ENCODE measurements at regions not wholly inside any gene's neighbourhood (a gene's known extent, or its start where the extent isn't known, plus 50 kb on each side); places are given as distances from the start of the nearest gene placed in this dataset.
A peak's percentile ranks its signal among the peaks of the same experiment; 100 is the strongest.

DNA sequence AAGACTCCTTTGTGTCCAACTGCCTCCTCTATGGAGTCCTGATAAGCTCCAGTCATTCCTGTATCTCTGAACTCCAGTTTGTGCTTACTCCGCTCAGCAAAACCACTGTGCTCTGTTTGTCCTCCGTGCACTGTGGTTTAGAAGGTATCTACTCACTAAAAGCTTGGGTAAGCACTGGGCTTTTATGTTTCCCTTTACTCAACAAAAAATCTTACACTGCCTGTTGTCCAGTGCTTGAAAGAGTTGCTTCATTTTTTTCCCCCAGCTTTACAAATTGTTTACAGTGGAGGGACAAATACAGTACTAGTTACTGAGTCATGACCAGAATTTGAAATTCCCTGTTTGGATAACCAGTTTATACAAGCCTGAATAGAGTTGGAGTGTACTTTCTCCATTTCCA lies 545.3 kb upstream of the FAT1 start:
- Mint-ChIP-seq H3K4me1 (no peaks in the 10 kb centered on the region), H3K9me3 (peaks cover 3% of the 10 kb centered on the region), H3K27me3 (no peaks in the 10 kb centered on the region), H3K27ac (no peak overlapping the region), H3K36me3 (no peaks in the 10 kb centered on the region), H3K4me3 (no peak overlapping the region)
- no peak for ATAC-seq

DNA sequence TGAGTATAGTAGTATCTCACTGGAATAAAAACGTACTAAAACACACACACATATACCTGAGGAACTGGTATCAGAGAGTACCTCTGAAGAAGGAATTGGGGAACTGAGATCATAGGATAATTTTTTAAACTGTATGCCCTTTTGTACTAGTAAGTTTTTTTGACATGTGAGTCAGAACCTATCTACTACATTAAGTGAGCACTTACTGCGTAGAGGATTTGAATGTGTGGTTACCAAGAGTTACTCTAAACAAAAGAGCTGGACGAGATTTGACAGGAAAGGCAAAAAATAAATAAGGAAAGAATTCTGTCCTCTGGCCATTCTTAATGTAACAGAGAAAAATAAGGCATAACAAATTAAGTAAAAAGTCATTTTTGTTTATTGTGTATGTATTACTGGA lies 546.5 kb upstream of the FAT1 start:
- Mint-ChIP-seq H3K9me3 (peaks cover 3% of the 10 kb centered on the region), H3K4me1 (no peaks in the 10 kb centered on the region), H3K27me3 (no peaks in the 10 kb centered on the region), H3K27ac (no peak overlapping the region), H3K36me3 (no peaks in the 10 kb centered on the region), H3K4me3 (no peak overlapping the region)
- ATAC-seq = no peak

DNA sequence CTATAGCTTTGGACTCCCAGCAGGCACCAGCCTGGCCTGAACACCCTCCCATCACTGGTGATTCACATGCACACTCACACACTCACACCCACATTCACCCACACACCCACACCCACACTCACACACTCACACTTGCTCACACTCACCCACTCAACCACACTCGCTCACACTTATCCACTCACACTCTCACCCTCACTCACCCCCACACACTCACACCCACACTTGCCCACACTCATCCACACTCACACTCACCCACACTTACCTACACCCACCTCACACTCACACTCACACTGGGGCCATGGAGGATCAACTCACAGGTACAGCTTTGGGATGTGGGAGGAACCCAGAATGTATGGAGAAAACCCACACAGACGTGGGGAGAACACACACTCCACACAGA lies 548.2 kb upstream of the FAT1 start:
- Mint-ChIP-seq H3K36me3 (no peaks in the 10 kb centered on the region), H3K9me3 (no peaks in the 10 kb centered on the region), H3K4me3 (no peak overlapping the region), H3K27me3 (no peaks in the 10 kb centered on the region), H3K4me1 (no peaks in the 10 kb centered on the region), H3K27ac (no peak overlapping the region)
- ATAC-seq = no peak

DNA sequence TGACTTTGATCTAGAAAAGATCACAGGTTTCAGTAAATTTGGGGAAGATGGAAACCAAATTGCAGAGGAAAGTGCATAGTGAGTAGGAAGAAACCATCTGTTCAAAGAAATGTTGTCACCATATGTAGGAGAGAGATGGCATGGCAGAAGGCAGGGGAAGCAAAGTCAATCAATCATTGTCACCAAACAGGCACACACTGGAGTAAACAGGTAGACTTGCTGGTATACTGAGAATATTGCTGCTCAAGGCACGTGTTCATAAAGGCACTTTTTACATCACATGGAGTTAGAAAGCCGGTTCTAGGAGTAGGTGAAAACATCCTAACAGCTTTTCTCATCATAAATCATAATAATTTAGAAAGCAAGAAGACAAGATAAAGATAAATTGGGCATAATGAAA lies 550.5 kb upstream of the FAT1 start:
- Mint-ChIP-seq H3K4me1 (no peaks in the 10 kb centered on the region), H3K9me3 (peaks cover 3% of the 10 kb centered on the region), H3K4me3 (no peak overlapping the region), H3K27me3 (no peaks in the 10 kb centered on the region), H3K36me3 (no peaks in the 10 kb centered on the region), H3K27ac (no peak overlapping the region)
- ATAC-seq = no peak

DNA sequence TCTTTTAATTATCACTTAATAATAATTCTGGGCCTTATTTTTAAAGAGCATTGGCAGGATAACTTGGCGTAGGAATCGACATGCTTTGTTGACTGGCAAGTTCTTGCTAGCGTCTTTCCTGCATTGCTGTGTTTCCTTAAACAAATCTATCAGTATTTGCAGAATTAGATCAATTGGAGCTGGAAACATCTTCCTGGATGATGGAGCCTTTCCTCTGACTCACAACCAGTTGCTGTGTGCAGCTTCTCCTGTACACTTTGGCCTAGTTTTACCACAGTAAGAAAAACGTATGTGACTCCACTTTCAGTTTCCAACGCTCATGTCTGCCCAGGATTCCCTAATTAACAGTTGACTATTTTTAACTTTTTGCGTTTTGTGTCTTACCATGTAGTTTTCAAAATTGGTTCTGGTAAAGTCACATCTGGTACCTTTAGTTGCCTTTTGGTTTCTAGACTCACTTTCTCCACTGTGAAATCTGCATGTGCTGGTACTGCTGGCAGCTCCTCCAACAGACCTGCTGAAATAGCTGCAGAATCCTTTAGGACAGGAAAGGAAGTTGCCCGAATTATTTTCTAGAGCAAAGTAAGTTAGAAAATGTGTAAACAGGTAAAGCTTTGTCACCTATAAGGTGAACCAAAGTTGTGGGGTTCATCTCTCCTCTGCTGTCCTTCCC lies 553.2 kb upstream of the FAT1 start:
- no peaks in the 10 kb centered on the region for H3K36me3 Mint-ChIP-seq
- H3K27ac Mint-ChIP-seq = no peak overlapping the region
- H3K9me3 Mint-ChIP-seq = peaks cover 5% of the 10 kb centered on the region
- no peak for ATAC-seq
- no peaks in the 10 kb centered on the region for H3K27me3 Mint-ChIP-seq
- H3K4me1 Mint-ChIP-seq = no peaks in the 10 kb centered on the region
- H3K4me3 Mint-ChIP-seq = no peak overlapping the region

DNA sequence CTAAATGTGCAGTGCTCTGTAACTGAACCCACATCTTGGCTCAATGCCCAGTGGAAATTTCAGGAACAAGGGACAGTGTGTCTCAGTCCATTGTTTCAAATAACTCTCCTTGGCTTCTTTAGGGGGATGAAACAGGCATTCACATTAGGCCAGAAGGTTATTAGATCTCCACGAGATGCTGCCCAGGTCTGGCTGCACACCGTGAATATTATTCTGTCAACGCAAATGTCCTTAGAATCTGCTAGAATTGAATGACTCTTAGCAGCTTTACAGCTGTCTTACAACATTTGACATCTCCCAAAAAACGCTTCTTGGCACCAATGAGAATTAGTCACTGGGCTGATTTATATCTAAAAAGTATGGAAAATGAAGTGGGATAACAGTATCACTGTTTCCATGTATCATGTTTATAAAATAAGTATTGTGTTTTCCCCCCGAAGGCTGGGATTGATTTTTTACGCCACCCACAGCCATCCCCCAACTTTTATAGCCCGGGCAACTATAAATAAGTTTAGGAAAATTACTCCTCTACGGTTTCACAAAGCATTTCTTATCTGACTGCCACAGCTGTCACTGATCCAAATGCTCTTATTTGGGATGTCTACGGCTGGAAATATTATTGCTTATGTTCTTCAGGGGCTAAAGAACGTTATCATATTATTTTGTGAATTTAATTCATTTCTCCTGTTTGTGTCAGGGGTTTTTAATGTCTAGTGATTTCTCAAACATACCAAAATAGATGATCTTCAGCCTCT lies 559.7 kb upstream of the FAT1 start:
- Mint-ChIP-seq H3K9me3 (peaks cover 4% of the 10 kb centered on the region), H3K36me3 (no peaks in the 10 kb centered on the region), H3K27me3 (no peaks in the 10 kb centered on the region), H3K4me3 (no peak overlapping the region), H3K27ac (no peak overlapping the region), H3K4me1 (no peaks in the 10 kb centered on the region)
- ATAC-seq = no peak

DNA sequence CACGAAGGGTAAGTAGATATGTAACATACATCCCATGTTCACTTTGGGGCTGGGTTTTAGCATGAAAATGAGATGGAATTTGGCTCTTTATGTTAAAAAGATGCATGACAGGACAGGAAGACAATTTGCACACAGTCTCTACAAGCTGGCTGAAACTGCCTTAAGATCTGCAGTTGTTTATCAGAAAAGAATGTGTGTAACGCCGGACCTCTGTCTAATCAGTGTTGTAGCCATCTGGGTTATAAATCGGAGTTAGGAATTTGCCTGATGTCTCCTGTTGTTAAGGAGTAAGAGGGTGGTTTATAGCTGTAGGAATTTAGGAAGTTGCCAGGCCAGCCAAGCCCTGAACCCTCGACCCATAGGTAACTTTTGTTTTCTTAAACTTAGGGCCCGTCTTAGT lies 562.9 kb upstream of the FAT1 start:
- Mint-ChIP-seq H3K27ac (no peak overlapping the region), H3K4me3 (no peak overlapping the region), H3K4me1 (no peaks in the 10 kb centered on the region), H3K27me3 (no peaks in the 10 kb centered on the region), H3K36me3 (no peaks in the 10 kb centered on the region), H3K9me3 (peaks cover 8% of the 10 kb centered on the region)
- ATAC-seq = no peak

DNA sequence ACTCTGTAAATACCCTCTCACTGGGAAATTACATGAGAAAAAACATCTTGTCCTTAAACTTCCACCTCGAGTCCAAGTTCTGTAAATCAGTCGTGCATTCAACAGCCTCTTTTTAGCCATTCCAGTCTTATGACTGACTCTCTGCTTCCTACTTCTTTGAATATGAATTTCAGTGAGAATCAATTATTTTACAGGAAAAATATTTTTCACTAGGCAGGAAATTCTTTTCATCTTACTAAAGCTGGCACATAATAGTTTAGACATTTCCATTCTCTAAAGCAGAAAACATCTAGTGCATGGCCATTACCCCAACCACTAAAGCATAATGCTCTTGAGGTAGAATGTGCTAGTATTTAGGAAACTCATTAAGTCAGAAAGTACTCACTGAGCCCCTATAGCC lies 565.7 kb upstream of the FAT1 start:
- H3K36me3 Mint-ChIP-seq = no peaks in the 10 kb centered on the region
- H3K4me1 Mint-ChIP-seq = no peaks in the 10 kb centered on the region
- H3K9me3 Mint-ChIP-seq = peaks cover 6% of the 10 kb centered on the region
- no peaks in the 10 kb centered on the region for H3K27me3 Mint-ChIP-seq
- no peak overlapping the region for H3K27ac Mint-ChIP-seq
- H3K4me3 Mint-ChIP-seq = no peak overlapping the region
- ATAC-seq = no peak

DNA sequence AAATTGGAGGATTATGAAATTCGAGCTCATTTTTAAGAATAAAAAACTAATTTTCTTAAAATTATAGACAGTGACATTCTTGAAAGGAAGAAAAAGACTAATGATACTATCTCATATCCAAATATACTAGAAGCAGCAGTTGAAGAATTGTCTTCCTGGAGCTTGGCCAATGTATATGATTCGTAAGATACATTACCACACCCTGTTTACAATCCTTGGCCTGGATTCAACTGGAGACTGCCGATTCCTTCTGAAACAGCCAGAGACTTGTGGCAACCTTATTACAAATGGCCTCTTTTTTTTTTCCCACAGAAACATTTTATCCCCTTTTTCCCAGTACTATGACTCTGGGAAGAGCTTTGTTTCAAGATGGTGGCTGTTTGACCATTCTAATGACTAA lies 571.2 kb upstream of the FAT1 start:
- Mint-ChIP-seq H3K9me3 (peaks cover 24% of the 10 kb centered on the region), H3K27me3 (no peaks in the 10 kb centered on the region), H3K36me3 (no peaks in the 10 kb centered on the region), H3K4me1 (no peaks in the 10 kb centered on the region), H3K27ac (no peak overlapping the region), H3K4me3 (no peak overlapping the region)
- no peak for ATAC-seq

DNA sequence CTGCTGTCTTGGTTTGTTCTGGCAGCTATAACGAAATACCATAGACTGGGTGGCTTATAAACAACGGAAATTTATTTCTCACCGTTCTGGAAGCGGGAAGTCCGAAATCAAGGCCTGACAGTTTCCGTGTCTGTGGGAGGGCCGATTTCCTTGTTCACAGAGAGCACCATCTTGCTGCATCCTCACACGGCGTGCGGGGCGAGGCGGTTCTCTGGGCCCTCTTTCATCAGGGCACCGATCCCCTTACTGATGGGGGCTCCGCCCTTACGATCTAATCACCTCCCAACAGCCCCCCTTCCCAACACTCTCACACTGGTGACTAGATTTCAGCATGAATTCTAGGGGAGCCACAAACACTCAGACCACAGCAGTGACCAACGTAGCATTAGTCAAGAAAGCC lies 578.3 kb upstream of the FAT1 start:
- H3K9me3 Mint-ChIP-seq = peaks cover 19% of the 10 kb centered on the region
- no peak overlapping the region for H3K27ac Mint-ChIP-seq
- no peaks in the 10 kb centered on the region for H3K27me3 Mint-ChIP-seq
- no peaks in the 10 kb centered on the region for H3K36me3 Mint-ChIP-seq
- no peaks in the 10 kb centered on the region for H3K4me1 Mint-ChIP-seq
- peak; percentile 12 for ATAC-seq
- H3K4me3 Mint-ChIP-seq = no peak overlapping the region

DNA sequence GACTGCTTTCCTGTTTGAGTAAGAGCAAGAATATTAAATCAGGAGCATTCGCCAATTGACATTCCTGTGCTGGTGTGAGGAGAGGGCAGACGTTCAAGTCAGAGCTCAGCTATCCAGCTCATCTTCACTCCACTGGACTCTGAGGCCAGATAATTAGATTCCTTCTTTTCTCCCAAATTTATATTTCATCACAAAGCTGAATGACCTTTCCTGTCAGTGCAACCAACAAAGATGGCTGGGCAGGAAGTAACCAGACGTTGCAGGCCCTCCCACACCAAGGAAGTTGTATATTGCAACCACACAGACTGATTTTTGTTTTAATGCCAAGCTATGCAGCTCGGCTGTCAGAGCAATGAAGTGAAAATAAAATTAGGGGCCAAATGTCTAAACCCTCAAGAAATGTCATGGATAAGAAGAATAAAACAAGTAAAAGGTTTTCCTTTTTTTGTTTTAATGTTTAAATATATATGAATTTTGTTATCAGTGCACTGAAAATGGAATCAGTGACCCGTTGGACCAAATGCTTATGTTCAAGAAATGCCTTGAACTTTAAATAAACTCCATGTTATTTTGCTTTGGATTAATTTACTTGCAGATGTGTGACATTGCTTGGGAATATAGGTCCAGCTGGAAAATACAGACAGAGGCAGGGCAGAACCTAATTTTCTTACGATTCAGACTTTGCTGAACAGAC lies 578.9 kb upstream of the FAT1 start:
- Mint-ChIP-seq H3K36me3 (no peaks in the 10 kb centered on the region), H3K9me3 (peaks cover 13% of the 10 kb centered on the region), H3K4me3 (no peak overlapping the region), H3K4me1 (no peaks in the 10 kb centered on the region), H3K27ac (no peak overlapping the region), H3K27me3 (no peaks in the 10 kb centered on the region)
- ATAC-seq = no peak

DNA sequence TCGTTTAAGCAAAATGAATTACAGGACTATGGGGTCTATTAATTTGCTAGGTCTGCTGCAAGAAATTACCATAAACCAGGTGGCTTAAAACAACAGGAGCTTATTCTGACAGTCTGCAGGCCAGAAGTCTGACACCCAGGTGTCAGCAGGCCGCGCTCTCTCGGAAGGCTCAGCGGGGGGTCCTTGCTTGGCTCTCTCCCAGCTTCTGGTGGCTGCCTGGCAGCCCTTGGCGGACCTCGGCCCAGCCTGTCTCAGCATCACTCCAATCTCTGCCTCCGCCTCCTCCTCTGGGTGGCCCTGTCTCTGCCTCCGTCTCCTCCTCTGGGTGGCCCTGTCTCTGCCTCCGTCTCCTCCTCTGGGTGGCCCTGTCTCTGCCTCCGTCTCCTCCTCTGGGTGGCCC lies 580.5 kb upstream of the FAT1 start:
- H3K36me3 Mint-ChIP-seq = no peaks in the 10 kb centered on the region
- ATAC-seq = no peak
- H3K9me3 Mint-ChIP-seq = peaks cover 10% of the 10 kb centered on the region
- no peaks in the 10 kb centered on the region for H3K4me1 Mint-ChIP-seq
- H3K4me3 Mint-ChIP-seq = no peak overlapping the region
- H3K27me3 Mint-ChIP-seq = no peaks in the 10 kb centered on the region
- no peak overlapping the region for H3K27ac Mint-ChIP-seq

DNA sequence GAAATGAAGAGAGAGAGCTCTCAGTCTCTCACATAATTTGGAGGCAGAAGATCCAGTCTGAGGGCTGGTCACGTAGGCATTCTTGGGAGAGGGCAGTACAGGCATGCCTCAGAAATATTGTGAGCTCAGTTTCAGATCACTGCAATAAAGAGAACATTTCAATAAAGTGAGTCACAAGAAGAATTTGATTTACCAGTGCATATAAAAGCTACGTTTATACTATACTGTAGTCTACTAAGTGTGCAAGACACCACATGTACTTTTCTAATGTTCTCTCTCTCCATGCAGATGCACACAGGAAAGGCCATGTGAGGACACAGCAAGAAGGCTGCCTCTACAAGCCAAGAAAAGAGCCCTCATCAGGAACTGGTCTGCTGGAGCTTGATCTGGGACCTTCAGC lies 583.5 kb upstream of the FAT1 start:
- Mint-ChIP-seq H3K4me1 (no peaks in the 10 kb centered on the region), H3K27ac (no peak overlapping the region), H3K9me3 (peaks cover 5% of the 10 kb centered on the region), H3K4me3 (no peak overlapping the region), H3K27me3 (no peaks in the 10 kb centered on the region), H3K36me3 (no peaks in the 10 kb centered on the region)
- no peak for ATAC-seq

DNA sequence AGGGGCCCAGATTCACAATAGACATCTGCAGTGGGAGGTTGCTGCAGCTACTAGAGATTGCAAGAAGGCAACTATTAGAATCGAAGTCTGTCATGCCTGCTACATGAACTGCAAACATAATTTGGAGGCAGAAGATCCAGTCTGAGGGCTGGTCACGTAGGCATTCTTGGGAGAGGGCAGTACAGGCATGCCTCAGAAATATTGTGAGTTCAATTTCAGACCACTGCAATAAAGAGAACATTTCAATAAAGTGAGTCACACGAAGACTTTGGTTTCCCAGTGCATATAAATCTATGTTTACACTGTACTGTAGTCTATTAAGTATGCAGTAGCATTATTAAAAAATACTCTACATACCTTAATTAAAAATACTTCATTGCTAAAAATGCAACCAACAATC lies 585.8 kb upstream of the FAT1 start:
- no peak for ATAC-seq
- no peak overlapping the region for H3K4me3 Mint-ChIP-seq
- H3K9me3 Mint-ChIP-seq = peaks cover 3% of the 10 kb centered on the region
- no peaks in the 10 kb centered on the region for H3K27me3 Mint-ChIP-seq
- no peaks in the 10 kb centered on the region for H3K36me3 Mint-ChIP-seq
- no peaks in the 10 kb centered on the region for H3K4me1 Mint-ChIP-seq
- no peak overlapping the region for H3K27ac Mint-ChIP-seq

DNA sequence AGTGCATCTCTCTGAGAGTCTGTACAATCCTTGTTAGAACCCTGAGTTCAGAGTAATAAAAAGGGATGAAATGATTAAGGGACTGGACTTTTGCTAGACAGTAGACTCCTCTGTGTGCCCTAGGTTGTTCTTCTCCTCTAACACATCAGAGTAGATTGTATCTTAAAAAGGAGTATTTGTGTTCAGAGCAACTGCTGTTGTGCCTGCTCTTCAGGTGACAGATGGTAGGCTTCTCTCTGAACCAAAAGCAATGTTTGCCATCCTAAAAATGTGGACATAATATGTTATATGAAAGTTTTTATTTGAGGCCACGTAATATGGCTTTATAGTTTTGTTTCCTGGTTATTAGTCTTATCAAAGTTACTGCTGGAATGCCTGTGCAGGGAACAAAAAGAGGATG lies 588.6 kb upstream of the FAT1 start:
- Mint-ChIP-seq H3K36me3 (no peaks in the 10 kb centered on the region), H3K4me1 (no peaks in the 10 kb centered on the region), H3K27me3 (no peaks in the 10 kb centered on the region), H3K9me3 (peaks cover 2% of the 10 kb centered on the region), H3K4me3 (no peak overlapping the region), H3K27ac (no peak overlapping the region)
- no peak for ATAC-seq

DNA sequence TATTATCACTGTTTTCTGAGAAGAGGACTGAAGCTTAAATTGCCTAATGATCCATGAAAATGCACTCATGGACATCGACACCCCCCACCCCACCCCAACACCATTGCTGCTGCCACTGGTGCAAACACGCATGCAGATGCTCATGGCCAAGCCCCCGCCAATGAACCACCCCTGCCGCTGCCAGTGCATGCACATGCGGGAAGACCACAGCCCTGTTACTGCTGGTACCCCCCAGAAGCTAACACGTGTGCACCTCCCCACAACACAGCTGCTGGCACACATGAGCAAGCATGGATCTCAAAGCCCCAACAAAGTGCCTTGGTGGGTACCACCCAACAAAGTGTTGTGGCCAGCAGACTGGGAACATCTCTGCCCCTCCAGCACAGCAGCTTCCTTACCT lies 594.1 kb upstream of the FAT1 start:
- Mint-ChIP-seq H3K27ac (no peak overlapping the region), H3K36me3 (no peaks in the 10 kb centered on the region), H3K4me1 (no peaks in the 10 kb centered on the region), H3K4me3 (no peak overlapping the region), H3K27me3 (no peaks in the 10 kb centered on the region), H3K9me3 (peaks cover 7% of the 10 kb centered on the region)
- no peak for ATAC-seq
